ENCODE measurements at regions not wholly inside any gene's neighbourhood (a gene's known extent, or its start where the extent isn't known, plus 50 kb on each side); places are given as distances from the start of the nearest gene placed in this dataset.

GRCh38 chr3:193793123-193793522, 200.1 kb downstream of the OPA1 start:
- Histone ChIP-seq H4K91ac (replicated peaks; ENCODE audit: insufficient read length, low read length) (no peak overlapping the region), H3K4ac (replicated peaks; ENCODE audit: insufficient read length, low read depth, low read length) (no peak overlapping the region), H3K18ac (ENCODE audit: extremely low read depth, low read length) (no peak overlapping the region), H3K9me3 (ENCODE audit: insufficient read depth in 2 of 2, low read depth in 1 of 2, low read length in 1 of 2) (no peaks in the 10 kb centered on the region), H4K8ac (ENCODE audit: extremely low read depth, insufficient read depth, low read length) (no peak overlapping the region), H3K4me1 (replicated peaks in 1 of 4; ENCODE audit: control insufficient read depth in 3 of 4, insufficient read depth in 4 of 4, low read length in 3 of 4) (peaks cover 3 to 10% (median 7%) of the 10 kb centered on the region in 4 experiments; a peak in 6 of 7 replicates), H3K79me1 (ENCODE audit: low read depth, low read length) (no peaks in the 10 kb centered on the region), H2AFZ (ENCODE audit: low read length) (no peak overlapping the region), H2AK5ac (ENCODE audit: low read depth, low read length) (no peak overlapping the region), H3K79me2 (ENCODE audit: control insufficient read depth in 1 of 2, insufficient read depth in 2 of 2, low read length in 2 of 2) (no peaks in the 10 kb centered on the region), H4K5ac (ENCODE audit: insufficient read length, low read depth, low read length) (no peak overlapping the region), H3K9ac (replicated peaks in 1 of 4; ENCODE audit: extremely low read depth in 1 of 4, low read depth in 3 of 4, low read length in 3 of 4) (no peak overlapping the region), H2BK120ac (replicated peaks; ENCODE audit: low read depth, low read length) (no peak overlapping the region), H3K4me3 (ENCODE audit: extremely low read depth in 1 of 4, insufficient read depth in 2 of 4, low read depth in 3 of 4, low read length in 4 of 4) (no peak overlapping the region), H3K27ac (ENCODE audit: low read depth, low read length) (no peak overlapping the region), H3K23ac (ENCODE audit: insufficient read length) (no peak overlapping the region), H3K14ac (ENCODE audit: insufficient read length) (no peak overlapping the region), H4K20me1 (replicated peaks in 1 of 2; ENCODE audit: control insufficient read depth in 1 of 2, insufficient read depth in 2 of 2, low read length in 2 of 2) (no peaks in the 10 kb centered on the region), H3K4me2 (ENCODE audit: insufficient read depth in 1 of 2, low read depth in 2 of 2, low read length in 2 of 2) (no peak overlapping the region; a peak in 1 of 4 replicates), H3K23me2 (ENCODE audit: low read depth, low read length) (no peaks in the 10 kb centered on the region), H2BK20ac (ENCODE audit: low read length) (no peak overlapping the region), H3K27me3 (replicated peaks in 1 of 4; ENCODE audit: control insufficient read depth in 3 of 4, extremely low read depth in 1 of 4, insufficient read depth in 3 of 4, low read length in 3 of 4) (peaks cover 0 to 2% (median 0%) of the 10 kb centered on the region in 4 experiments; a peak in 1 of 7 replicates), H2BK5ac (ENCODE audit: low read depth, low read length) (no peak overlapping the region), H3K56ac (replicated peaks; ENCODE audit: insufficient read length, low read depth, low read length) (no peak overlapping the region), H2BK15ac (ENCODE audit: low read length) (no peak overlapping the region), H3K36me3 (ENCODE audit: control insufficient read depth in 2 of 4, insufficient read depth in 4 of 4, low read length in 3 of 4) (no peaks in the 10 kb centered on the region), H2BK12ac (ENCODE audit: low read depth, low read length) (no peak overlapping the region)
- no peak for FAIRE-seq
- WGBS, 2 experiments (ENCODE audit: extremely low coverage in 1 of 2, insufficient coverage in 1 of 2, insufficient read length in 1 of 2, insufficient replicate concordance in 2 of 2, low coverage in 1 of 2, low lambda C conversion rate in 2 of 2, missing lambda C conversion rate in 1 of 2), result 75% methylated on average over 7 of the region's 7 CpGs; no CpG with 5 or more reads in 1 of the 2 experiments
- ChIA-PET POLR2A (ENCODE audit: partially characterized antibody) (no interaction called here), CTCF (ENCODE audit: partially characterized antibody) (interaction anchor here (0.6 to 2.0 kb wide), 4 partner anchors 35 to 477 kb away, joined by 3 to 7 read pairs (median 4); no protein-coding TSS in a partner anchor)
- no peak for DNase-seq (ENCODE audit: low read depth in 1 of 2, low spot score in 2 of 2)
- no peak for TF ChIP-seq POLR2A (IDR thresholded peaks at IDR 0.05; ENCODE audit: control extremely low read depth in 1 of 2, low read depth in 2 of 2, low read length in 2 of 2)
- TF ChIP-seq RFX5 (IDR thresholded peaks at IDR 0.05; ENCODE audit: borderline replicate concordance, low read depth, low read length), result no peak
- TF ChIP-seq SIX5 (IDR thresholded peaks at IDR 0.05; ENCODE audit: low read depth, low read length), result no peak
- no peak for TF ChIP-seq SRF (IDR thresholded peaks at IDR 0.05; ENCODE audit: low read depth, low read length)
- no peak for TF ChIP-seq CTCF (IDR thresholded peaks at IDR 0.05; ENCODE audit: control extremely low read depth in 1 of 3, insufficient read depth in 1 of 3, low read depth in 1 of 3, low read length in 3 of 3)
- TF ChIP-seq YY1 (IDR thresholded peaks at IDR 0.05; ENCODE audit: low read depth, low read length), result no peak
- no peak for TF ChIP-seq MAX (IDR thresholded peaks at IDR 0.05)
- no peak for TF ChIP-seq SP1 (IDR thresholded peaks at IDR 0.05; ENCODE audit: low read depth, low read length)
- no peak for TF ChIP-seq RNF2 (IDR thresholded peaks at IDR 0.05; ENCODE audit: borderline replicate concordance, low read depth, low read length, missing control alignments, poor library complexity, severe bottlenecking)
- TF ChIP-seq GABPA (IDR thresholded peaks at IDR 0.05; ENCODE audit: borderline replicate concordance, insufficient read depth, low read length), result no peak
- TF ChIP-seq ASH2L (IDR thresholded peaks at IDR 0.05; ENCODE audit: low read length), result no peak
- no peak for TF ChIP-seq ZNF274 (IDR thresholded peaks at IDR 0.05; ENCODE audit: borderline replicate concordance, extremely low read depth, low read length)

Measured in H1 (cell line).